A549 (cell line): ENCODE measurements at regions not wholly inside any gene's neighbourhood (a gene's known extent, or its start where the extent isn't known, plus 50 kb on each side); places are given as distances from the start of the nearest gene placed in this dataset.

Source experiments
- BCL3 ChIP-seq: fragments of >200 bp; sonication (Bioruptor Twin); formaldehyde crosslinking; IDR thresholded peaks from 3 replicates; pipeline ENCODE4 v1.6.1; 2016
- BHLHE40 ChIP-seq: IDR thresholded peaks from 2 replicates; pipeline ENCODE4 v1.6.1; 2012; ENCODE audit warnings: low read depth, low read length, inconsistent platforms
- CBX2 ChIP-seq: fragments of 200-600 bp; sonication (generic); IDR thresholded peaks from 2 replicates; pipeline ENCODE4 v1.6.1; 2016; ENCODE audit warnings: low read depth, mild to moderate bottlenecking, borderline replicate concordance
- CEBPB ChIP-seq, 2 experiments: fragments of >200 bp in 1 of 2; sonication (Bioruptor Twin) in 1 of 2; formaldehyde crosslinking in 1 of 2; IDR thresholded peaks; 2 replicates each; pipeline ENCODE4 v1.6.1; 2012 to 2016
- CHD2 ChIP-seq: fragments of 150-350 bp; IDR thresholded peaks from 2 replicates; pipeline ENCODE4 v1.6.1; 2014; ENCODE audit warnings: low read length; ENCODE audit not compliant: partially characterized antibody
- CTCF ChIP-seq: fragments of >200 bp; sonication (Bioruptor Twin); formaldehyde crosslinking; IDR thresholded peaks from 3 replicates; pipeline ENCODE4 v1.5.1; 2016
- HDAC2 ChIP-seq: fragments of 200-600 bp; sonication (generic); IDR thresholded peaks from 2 replicates; pipeline ENCODE4 v1.6.1; 2016
- MAX ChIP-seq: IDR thresholded peaks from 2 replicates; pipeline ENCODE4 v1.6.1; 2012
- NFE2L2 ChIP-seq: fragments of 150-350 bp; conservative IDR thresholded peaks from 2 replicates; pipeline ENCODE4 v1.6.1; 2014; ENCODE audit warnings: low read length
- POLR2A ChIP-seq: IDR thresholded peaks from 2 replicates; pipeline ENCODE4 v1.6.1; 2012; ENCODE audit warnings: mild to moderate bottlenecking, low read length
- RARB ChIP-seq: fragments of 250-450 bp; sonication (Bioruptor Pico); IDR thresholded peaks from 2 replicates; pipeline ENCODE4 v1.8.0; 2021; ENCODE audit warnings: mild to moderate bottlenecking, moderate library complexity
- RCOR1 ChIP-seq: fragments of 150-350 bp; IDR thresholded peaks from 2 replicates; pipeline ENCODE4 v1.6.1; 2014; ENCODE audit warnings: antibody characterized with exemption, low read length, low read depth
- RFX5 ChIP-seq: fragments of 450-650 bp; IDR thresholded peaks from 2 replicates; pipeline ENCODE4 v1.7.1; 2014; ENCODE audit warnings: antibody characterized with exemption, mild to moderate bottlenecking, moderate library complexity
- TFCP2L1 ChIP-seq: fragments of 250-450 bp; sonication (Bioruptor Pico); IDR thresholded peaks from 2 replicates; pipeline ENCODE4 v1.5.0; 2021; ENCODE audit warnings: mild to moderate bottlenecking

GRCh38 chr5:105687493-105687892, 1983.2 kb downstream of the EFNA5 start:
- no peak for TF ChIP-seq RARB (CRISPR knock-in tag)
- TF ChIP-seq CHD2, result no peak
- no peak for TF ChIP-seq CTCF
- no peak for TF ChIP-seq CBX2
- TF ChIP-seq RCOR1, result no peak
- no peak for TF ChIP-seq BHLHE40
- no peak for TF ChIP-seq POLR2A
- TF ChIP-seq TFCP2L1, result no peak
- TF ChIP-seq MAX, result no peak
- no peak for TF ChIP-seq HDAC2
- no peak for TF ChIP-seq RFX5
- TF ChIP-seq BCL3, result no peak
- TF ChIP-seq NFE2L2, result no peak
- TF ChIP-seq CEBPB (IDR thresholded peaks at IDR 0.05), result no peak
